Esophagus (tissue), 2 donors: ENCODE measurements at regions not wholly inside any gene's neighbourhood (a gene's known extent, or its start where the extent isn't known, plus 50 kb on each side); places are given as distances from the start of the nearest gene placed in this dataset.
"Not testable (repeated sequence)": the region's sequence is repeated elsewhere in the genome, so short reads cannot be mapped to it uniquely, and the experiment has no call there.

Experiments
- H3K27ac ChIP-seq, 2 donors: one replicate each; pipeline ENCODE4 v1.5.1; 2013; ENCODE audit warnings: low read depth in 2 of 2, mild to moderate bottlenecking in 2 of 2, inconsistent platforms in 1 of 2, low read length in 1 of 2, moderate library complexity in 1 of 2
- H3K27me3 ChIP-seq, 2 donors: one replicate each; pipeline ENCODE4 v1.6.1; 2013; ENCODE audit warnings: low read length in 2 of 2, control low read depth in 1 of 2, mild to moderate bottlenecking in 1 of 2; ENCODE audit not compliant: insufficient read depth in 2 of 2, control insufficient read depth in 1 of 2
- H3K36me3 ChIP-seq, 2 donors: one replicate each; pipeline ENCODE4 v1.6.1; 2013; ENCODE audit warnings: low read length in 1 of 2; ENCODE audit not compliant: control insufficient read depth in 2 of 2, insufficient read depth in 2 of 2
- H3K4me1 ChIP-seq, 2 donors: one replicate each; pipeline ENCODE4 v1.6.1; 2013; ENCODE audit warnings: low read length in 1 of 2; ENCODE audit not compliant: control insufficient read depth in 2 of 2, insufficient read depth in 2 of 2
- H3K4me3 ChIP-seq, 2 donors: one replicate each; pipeline ENCODE4 v1.5.1; 2013; ENCODE audit warnings: low read length in 2 of 2, mild to moderate bottlenecking in 2 of 2, low read depth in 1 of 2, moderate library complexity in 1 of 2
- H3K9me3 ChIP-seq, 2 donors: one replicate each; pipeline ENCODE4 v1.6.1; 2013; ENCODE audit warnings: mild to moderate bottlenecking in 2 of 2, low read depth in 1 of 2, low read length in 1 of 2, moderate library complexity in 1 of 2; ENCODE audit not compliant: control insufficient read depth in 2 of 2, insufficient read depth in 1 of 2
- WGBS, 2 donors: extraction: QIAGEN DNeasy Blood & Tissue Kit; methylation state at CpG; one replicate each; pipeline ENCODE4 v1.1.7; 2013; 5-methylcytosine and 5-hydroxymethylcytosine counted together
- donor health status: healthy with polysubstance abuse.
- donor health status: Bipolar disorder and iron deficiency.

- Histone ChIP-seq H3K27ac (no peak overlapping the region), H3K27me3 (no peaks in the 10 kb centered on the region), H3K9me3 (peaks cover 0 to 3% of the 10 kb centered on the region in 2 donors), H3K36me3 (no peaks in the 10 kb centered on the region), H3K4me1 (no peaks in the 10 kb centered on the region), H3K4me3 (no peak overlapping the region)
- WGBS, 2 donors = 52 to 64% methylated on average over 5 of the region's 5 CpGs
Observed at GRCh38 chr2:8609357-8609811, 72.5 kb upstream of the ID2 start.

- H3K27me3 ChIP-seq, H3K4me1 ChIP-seq, H3K4me3 ChIP-seq, H3K9me3 ChIP-seq, H3K36me3 ChIP-seq, H3K27ac ChIP-seq: not testable (repeated sequence)
- 63 to 82% methylated on average over 3 of the region's 3 CpGs for WGBS, 2 donors
Observed at GRCh38 chr2:8610775-8611174, 71.1 kb upstream of the ID2 start.

- Histone ChIP-seq H3K9me3 (peaks cover 0 to 3% of the 10 kb centered on the region in 2 donors), H3K4me3 (no peak overlapping the region), H3K27ac (no peak overlapping the region), H3K27me3 (no peaks in the 10 kb centered on the region), H3K36me3 (no peaks in the 10 kb centered on the region), H3K4me1 (no peaks in the 10 kb centered on the region)
- 90 to 98% methylated on average over 7 of the region's 7 CpGs for WGBS, 2 donors
Observed at GRCh38 chr2:8611246-8611645, 70.6 kb upstream of the ID2 start.

- Histone ChIP-seq H3K27me3 (no peaks in the 10 kb centered on the region), H3K36me3 (no peaks in the 10 kb centered on the region), H3K4me3 (no peak overlapping the region), H3K4me1 (no peaks in the 10 kb centered on the region), H3K9me3 (peaks cover 0 to 3% of the 10 kb centered on the region in 2 donors), H3K27ac (no peak overlapping the region)
- 83 to 84% methylated on average over 11 of the region's 11 CpGs for WGBS, 2 donors
Observed at GRCh38 chr2:8611700-8612099, 70.2 kb upstream of the ID2 start.

GRCh38 chr2:8612734-8613179, 69.1 kb upstream of the ID2 start:
- H3K36me3 ChIP-seq = no peaks in the 10 kb centered on the region
- WGBS, 2 donors = 77 to 84% methylated on average over 7 of the region's 7 CpGs

GRCh38 chr2:8613207-8613999, 68.5 kb upstream of the ID2 start:
- 96% methylated on average over 8 of the region's 8 CpGs for WGBS, 2 donors
- H3K27ac ChIP-seq, H3K36me3 ChIP-seq, H3K9me3 ChIP-seq, H3K4me3 ChIP-seq, H3K4me1 ChIP-seq, H3K27me3 ChIP-seq: not testable (repeated sequence)

More at GRCh38 chr2:8612734-8613179, 69.1 kb upstream of the ID2 start:
- no peak overlapping the region for H3K4me3 ChIP-seq
- H3K4me1 ChIP-seq = no peaks in the 10 kb centered on the region
- H3K27me3 ChIP-seq = no peaks in the 10 kb centered on the region
- no peak overlapping the region for H3K27ac ChIP-seq
- peaks cover 0 to 3% of the 10 kb centered on the region in 2 donors for H3K9me3 ChIP-seq

- WGBS, 2 donors = 86 to 95% methylated on average over 4 of the region's 4 CpGs
- H3K4me3 ChIP-seq = no peak overlapping the region
Observed at GRCh38 chr2:8614646-8615045, 67.2 kb upstream of the ID2 start.

GRCh38 chr2:8615252-8615575, 66.6 kb upstream of the ID2 start:
- WGBS, 2 donors = 92 to 96% methylated on average over 6 of the region's 6 CpGs
- H3K4me1 ChIP-seq = no peaks in the 10 kb centered on the region
- H3K4me3 ChIP-seq = no peak overlapping the region
- no peaks in the 10 kb centered on the region for H3K27me3 ChIP-seq
- no peak overlapping the region for H3K27ac ChIP-seq
- H3K9me3 ChIP-seq = peaks cover 0 to 3% of the 10 kb centered on the region in 2 donors
- H3K36me3 ChIP-seq = no peaks in the 10 kb centered on the region

More at GRCh38 chr2:8614646-8615045, 67.2 kb upstream of the ID2 start:
- H3K27ac ChIP-seq = no peak overlapping the region
- H3K36me3 ChIP-seq = no peaks in the 10 kb centered on the region
- H3K4me1 ChIP-seq = no peaks in the 10 kb centered on the region
- peaks cover 0 to 3% of the 10 kb centered on the region in 2 donors for H3K9me3 ChIP-seq
- H3K27me3 ChIP-seq = no peaks in the 10 kb centered on the region

- Histone ChIP-seq H3K27me3 (no peaks in the 10 kb centered on the region), H3K9me3 (peaks cover 0 to 3% of the 10 kb centered on the region in 2 donors), H3K36me3 (no peaks in the 10 kb centered on the region), H3K27ac (no peak overlapping the region), H3K4me1 (no peaks in the 10 kb centered on the region), H3K4me3 (no peak overlapping the region)
- 88 to 90% methylated on average over 14 of the region's 14 CpGs for WGBS, 2 donors
Observed at GRCh38 chr2:8615576-8616281, 66.1 kb upstream of the ID2 start.
